Ecto neural progenitor cell (in vitro differentiated cells): ENCODE measurements at regions not wholly inside any gene's neighbourhood (a gene's known extent, or its start where the extent isn't known, plus 50 kb on each side); places are given as distances from the start of the nearest gene placed in this dataset.

Source experiments
- DNase-seq: peaks from one replicate; pipeline ENCODE4 v3.0.0-alpha.2; 2018; ENCODE audit warnings: low spot score

DNA sequence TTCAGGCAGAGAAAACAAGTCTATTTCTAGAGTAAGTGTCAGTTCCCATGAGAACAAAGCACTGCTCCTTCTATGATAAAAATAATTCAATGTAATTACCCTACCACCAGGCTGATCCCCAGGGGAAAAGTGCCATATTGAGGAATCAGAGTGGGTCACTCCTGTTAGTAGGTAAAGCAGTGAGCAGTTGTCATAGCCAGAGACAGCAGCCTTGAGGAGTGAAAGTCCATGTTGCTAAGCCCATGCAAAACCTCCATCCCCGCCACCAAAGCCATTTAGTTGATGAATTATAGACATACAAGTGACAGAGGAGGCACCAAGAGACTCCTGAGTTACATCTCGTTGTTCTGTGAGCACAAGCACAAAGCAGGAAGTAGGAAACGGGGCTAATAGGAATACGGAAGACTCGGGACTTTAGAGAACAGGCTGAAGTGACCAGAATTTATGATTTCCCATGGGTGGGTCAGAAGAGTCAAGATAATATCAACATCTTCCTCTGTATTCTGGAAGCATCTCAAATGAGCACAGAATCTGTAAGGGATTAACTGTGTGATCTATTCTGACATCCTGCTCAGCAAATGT, 197.9 kb downstream of the MAFB start:
- DNase-seq, result no peak

DNA sequence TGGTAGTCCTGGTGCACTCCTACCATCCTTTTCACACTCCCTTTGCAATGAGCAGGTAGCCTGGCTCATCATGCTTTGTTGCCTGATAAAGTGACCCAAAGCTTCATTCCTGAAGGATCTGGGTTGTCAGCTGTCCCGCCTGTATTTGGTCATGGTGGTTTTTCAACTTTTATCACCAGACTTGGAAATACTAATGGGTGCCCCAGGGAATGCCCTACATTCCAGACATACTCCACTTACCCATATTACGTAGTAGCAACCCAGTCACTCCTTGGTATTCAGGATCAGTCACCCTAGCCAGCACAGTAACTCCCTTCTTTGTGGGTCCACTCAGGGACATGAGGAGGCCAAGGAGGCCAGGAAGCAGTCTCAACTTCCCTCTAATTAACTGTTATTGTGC, 199.2 kb downstream of the MAFB start:
- no peak for DNase-seq

DNA sequence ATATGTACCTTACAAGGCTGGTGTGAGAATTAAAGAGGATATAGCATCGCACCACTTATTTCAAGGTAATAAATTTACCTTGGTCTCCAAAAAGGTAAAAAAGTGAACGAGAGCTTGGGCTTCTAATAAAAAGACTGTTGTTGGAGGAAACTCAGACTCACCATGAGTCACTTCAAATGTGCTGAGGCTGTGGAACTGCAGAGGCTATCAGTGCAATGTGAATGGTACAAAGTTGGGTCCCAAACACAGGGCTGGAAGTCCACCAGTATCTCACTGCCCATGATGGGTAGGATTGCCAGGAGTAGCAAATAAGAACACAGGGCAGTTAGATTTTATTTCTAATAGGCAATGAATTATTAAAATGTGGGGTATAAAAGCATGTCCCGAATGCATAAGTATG, 200.6 kb downstream of the MAFB start:
- no peak for DNase-seq

DNA sequence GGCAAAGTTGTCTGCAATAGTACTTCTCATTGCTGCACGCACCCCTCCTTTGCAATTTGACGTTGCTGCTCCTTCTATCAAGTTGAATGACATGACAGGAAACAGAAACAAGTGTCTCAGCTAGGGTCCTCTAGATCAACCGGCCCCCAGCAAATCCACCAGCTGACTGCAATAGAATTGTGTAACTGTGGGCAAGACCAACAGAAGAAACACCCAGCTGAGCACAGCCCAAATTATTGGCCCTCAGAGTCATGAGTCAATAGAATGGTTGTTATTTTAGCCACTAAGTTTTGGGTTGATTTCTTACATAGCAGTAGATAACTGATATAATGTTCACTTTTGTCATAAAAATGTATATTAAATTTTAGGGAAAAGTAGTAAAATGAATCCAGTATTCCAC, 202.7 kb downstream of the MAFB start:
- no peak for DNase-seq

DNA sequence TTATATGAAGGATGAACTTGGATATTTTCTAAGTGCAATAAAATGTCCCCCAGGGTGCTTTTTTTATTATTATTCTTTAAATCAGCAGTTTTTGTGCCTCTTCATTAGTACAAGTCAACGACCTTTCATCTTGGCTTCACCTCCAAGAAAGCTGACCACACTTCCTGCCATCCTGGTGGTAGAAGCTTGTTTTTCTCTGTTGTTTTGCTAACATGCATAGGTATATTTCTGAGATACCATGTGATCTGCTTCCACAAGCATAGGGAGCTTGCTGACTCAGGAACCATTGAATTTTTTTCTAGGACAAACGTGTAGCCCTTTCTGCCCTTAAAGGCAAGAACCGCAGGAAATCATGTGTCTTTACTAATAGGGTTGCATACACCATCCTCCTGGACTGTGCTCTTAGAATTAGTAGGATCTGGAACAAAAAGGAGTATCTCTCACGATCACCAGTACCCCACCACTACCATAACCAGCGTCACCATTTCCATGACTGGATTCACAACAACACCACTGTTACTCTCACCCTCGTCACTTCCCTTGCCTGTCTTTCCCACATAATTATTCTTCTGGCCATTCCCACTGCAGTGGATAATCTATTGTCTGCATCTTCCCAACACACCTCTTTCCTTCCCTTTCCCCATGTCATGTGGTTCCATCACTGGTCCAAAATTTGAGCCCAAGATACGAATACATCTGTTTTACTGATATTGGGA, 207.1 kb downstream of the MAFB start:
- no peak for DNase-seq

GRCh38 chr20:40481337-40481736, 207.7 kb downstream of the MAFB start:
- no peak for DNase-seq

GRCh38 chr20:40477805-40478204, 211.2 kb downstream of the MAFB start:
- DNase-seq, result no peak

DNA sequence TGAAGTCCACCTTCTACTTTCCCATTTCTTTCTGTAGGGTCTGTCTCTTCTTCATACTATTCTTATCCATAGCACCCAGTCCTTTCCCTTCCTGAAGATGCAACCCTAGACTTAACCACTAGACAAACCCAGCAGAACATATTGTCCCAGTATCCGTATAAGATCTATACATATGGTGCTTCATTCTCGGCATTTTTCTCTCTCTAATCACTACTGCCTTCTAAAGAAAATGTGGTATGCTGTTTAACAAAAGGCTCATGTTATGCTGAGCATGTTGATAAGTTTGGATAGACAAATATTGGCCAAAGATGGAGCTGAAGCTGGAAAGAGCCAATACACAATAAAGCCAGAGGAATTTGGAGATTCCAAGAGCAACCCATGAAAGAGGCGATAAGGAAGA, 212.6 kb downstream of the MAFB start:
- DNase-seq, result no peak

GRCh38 chr20:40472905-40473304, 216.1 kb downstream of the MAFB start:
- DNase-seq, result no peak

GRCh38 chr20:40471261-40471629, 217.8 kb downstream of the MAFB start:
- DNase-seq, result no peak

- DNase-seq, result no peak
Measured at GRCh38 chr20:40470445-40471260, 218.4 kb downstream of the MAFB start.

- DNase-seq, result no peak
Measured at GRCh38 chr20:40468759-40469158, 220.3 kb downstream of the MAFB start.

- no peak for DNase-seq
Measured at GRCh38 chr20:40467703-40468411, 221.2 kb downstream of the MAFB start.

DNA sequence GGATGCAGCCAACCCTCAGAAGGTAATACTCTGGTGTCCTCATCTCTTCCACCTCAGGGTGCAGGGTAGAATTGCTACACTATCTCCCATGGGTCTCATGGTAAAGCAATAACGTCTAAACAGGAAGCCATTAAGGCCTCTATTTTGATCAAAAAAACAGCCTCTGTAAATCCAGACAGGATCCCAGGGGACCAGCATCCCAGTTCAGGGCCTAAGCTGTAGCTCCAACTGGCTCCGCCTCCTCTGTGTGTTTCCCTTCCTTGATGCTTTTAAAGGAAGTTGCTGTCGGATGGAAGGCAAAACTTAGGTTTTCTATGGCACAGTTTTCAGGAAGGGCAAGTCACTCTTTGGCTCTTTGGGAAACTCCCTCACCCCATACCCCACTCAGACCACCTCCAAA, 222.0 kb downstream of the MAFB start:
- DNase-seq, result no peak

GRCh38 chr20:40464731-40465208, 224.3 kb downstream of the MAFB start:
- DNase-seq, result no peak

GRCh38 chr20:40463171-40463570, 225.9 kb downstream of the MAFB start:
- no peak for DNase-seq

DNA sequence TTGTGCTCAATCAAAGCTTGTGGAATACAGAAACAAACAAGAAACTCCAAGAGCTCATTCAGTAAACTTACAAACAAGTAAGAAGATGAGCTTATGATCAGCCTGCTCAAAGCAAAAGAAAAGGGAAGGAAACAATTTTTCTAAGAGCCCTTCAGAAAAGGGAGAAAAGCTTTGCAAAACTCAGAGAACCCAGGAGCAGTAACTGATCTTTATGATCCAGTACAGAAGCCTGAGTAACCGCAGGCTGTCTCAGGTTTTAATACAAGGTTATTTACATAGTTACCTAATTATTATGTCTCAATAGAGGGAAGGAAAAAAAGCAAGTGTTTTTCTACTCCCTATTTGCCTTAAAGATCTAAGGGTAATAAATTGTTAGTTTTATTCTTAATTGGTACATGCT, 226.5 kb downstream of the MAFB start:
- no peak for DNase-seq

DNA sequence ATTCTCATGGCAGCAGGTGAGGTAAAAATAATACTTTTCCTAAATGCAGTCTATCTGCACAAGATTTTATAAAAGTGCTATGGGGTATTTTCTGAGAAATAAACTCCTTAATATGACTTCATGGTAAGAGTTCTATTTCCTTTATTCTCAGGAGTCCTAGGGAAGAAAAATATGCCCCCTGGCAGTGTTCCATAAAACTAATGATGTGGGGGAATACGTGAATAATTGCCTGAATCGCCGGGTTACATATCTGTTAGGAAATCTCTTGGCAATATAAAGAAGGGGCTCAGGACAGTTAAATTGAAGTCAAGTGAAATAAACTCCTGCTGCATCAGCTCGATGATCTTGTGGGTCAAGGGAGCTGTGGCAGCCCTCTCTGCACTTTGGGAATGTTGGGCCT, 229.7 kb downstream of the MAFB start:
- DNase-seq, result no peak

DNA sequence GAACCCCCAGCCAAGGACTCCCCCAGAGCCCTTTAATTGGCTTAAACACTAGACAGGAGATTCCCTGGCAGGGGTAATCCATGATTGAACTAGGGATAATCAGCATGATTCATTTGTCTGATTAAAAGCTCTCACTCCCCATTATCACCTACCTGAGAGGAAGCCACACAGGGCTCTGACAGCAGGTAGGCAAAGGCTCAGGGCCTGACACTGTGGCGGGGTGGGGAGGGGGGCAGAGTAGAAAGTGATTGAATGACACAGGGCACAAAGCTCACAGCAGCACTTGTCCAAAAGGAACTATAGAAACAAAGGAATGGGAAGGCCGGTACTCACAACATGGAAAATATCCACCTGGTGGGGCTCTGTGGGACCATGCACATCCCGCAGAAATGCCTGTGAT, 231.6 kb downstream of the MAFB start:
- DNase-seq, result no peak

GRCh38 chr20:40452758-40453157, 236.3 kb downstream of the MAFB start:
- no peak for DNase-seq

- DNase-seq, result no peak
Measured at GRCh38 chr20:40451552-40451951, 237.5 kb downstream of the MAFB start.

DNA sequence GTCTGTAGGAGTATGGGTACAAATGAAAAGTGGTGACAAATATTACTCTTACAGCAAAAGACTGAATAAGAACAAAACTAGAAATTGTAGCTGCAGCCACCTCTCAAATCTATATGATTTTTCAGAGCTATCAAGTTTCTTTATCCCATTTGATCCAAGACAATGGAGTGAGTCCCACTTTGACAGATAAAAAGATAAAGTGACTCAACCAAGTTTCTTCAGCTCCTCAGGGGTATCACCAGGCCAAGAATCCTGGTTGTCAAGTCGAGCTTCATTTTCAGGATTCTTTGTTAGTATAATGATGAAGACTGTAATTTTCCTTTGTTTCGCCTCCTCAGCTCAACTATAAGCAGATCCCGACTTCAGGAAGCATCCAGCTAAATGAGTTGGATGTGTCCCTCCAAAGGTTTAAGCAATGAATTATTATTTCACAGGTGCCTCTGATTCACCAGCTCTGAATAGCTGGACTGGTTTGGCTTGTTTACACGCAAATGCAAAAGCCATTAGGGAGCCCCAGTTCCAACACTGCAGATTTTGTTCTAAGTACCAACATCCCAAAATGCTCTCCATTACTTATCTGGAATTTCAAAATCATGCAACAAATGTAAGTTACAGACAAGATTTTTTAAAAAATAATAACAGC, 238.9 kb downstream of the MAFB start:
- DNase-seq, result no peak
